Stomach smooth muscle (tissue), 2 donors: ENCODE measurements at regions not wholly inside any gene's neighbourhood (a gene's known extent, or its start where the extent isn't known, plus 50 kb on each side); places are given as distances from the start of the nearest gene placed in this dataset.

Experiments used
- H3K27ac ChIP-seq: one replicate; pipeline ENCODE4 v1.7.0; 2013; ENCODE audit warnings: mild to moderate bottlenecking, low read length, inconsistent platforms
- H3K27me3 ChIP-seq, 2 donors: one replicate each; pipeline ENCODE4 v1.7.0; 2013; ENCODE audit warnings: low read length in 2 of 2; ENCODE audit not compliant: insufficient read depth in 2 of 2, control insufficient read depth in 1 of 2
- H3K36me3 ChIP-seq, 2 donors: one replicate each; pipeline ENCODE4 v1.7.0; 2013; ENCODE audit warnings: low read length in 2 of 2; ENCODE audit not compliant: control insufficient read depth in 2 of 2, insufficient read depth in 2 of 2
- H3K4me1 ChIP-seq: one replicate; pipeline ENCODE4 v1.7.0; 2013; ENCODE audit warnings: low read length; ENCODE audit not compliant: control insufficient read depth, insufficient read depth
- H3K4me3 ChIP-seq, 2 donors: one replicate each; pipeline ENCODE4 v1.7.0; 2013; ENCODE audit warnings: low read length in 2 of 2
- H3K9ac ChIP-seq, 2 donors: one replicate each; pipeline ENCODE4 v1.7.0; 2013; ENCODE audit warnings: low read length in 2 of 2, mild to moderate bottlenecking in 1 of 2
- H3K9me3 ChIP-seq, 2 donors: one replicate each; pipeline ENCODE4 v1.7.0; 2013; ENCODE audit warnings: low read length in 2 of 2; ENCODE audit not compliant: control insufficient read depth in 2 of 2
- donor health status: healthy.
- donor health status: Pancreatic carcinoma.

- no peaks in the 10 kb centered on the region for H3K4me1 ChIP-seq
- H3K36me3 ChIP-seq = no peaks in the 10 kb centered on the region
- no peaks in the 10 kb centered on the region for H3K27me3 ChIP-seq
- H3K27ac ChIP-seq = no peak overlapping the region
- no peaks in the 10 kb centered on the region for H3K9me3 ChIP-seq
- no peak overlapping the region for H3K9ac ChIP-seq
- no peak overlapping the region for H3K4me3 ChIP-seq
Observed at GRCh38 chr3:24953060-24953771, 458.6 kb upstream of the THRB start.

DNA sequence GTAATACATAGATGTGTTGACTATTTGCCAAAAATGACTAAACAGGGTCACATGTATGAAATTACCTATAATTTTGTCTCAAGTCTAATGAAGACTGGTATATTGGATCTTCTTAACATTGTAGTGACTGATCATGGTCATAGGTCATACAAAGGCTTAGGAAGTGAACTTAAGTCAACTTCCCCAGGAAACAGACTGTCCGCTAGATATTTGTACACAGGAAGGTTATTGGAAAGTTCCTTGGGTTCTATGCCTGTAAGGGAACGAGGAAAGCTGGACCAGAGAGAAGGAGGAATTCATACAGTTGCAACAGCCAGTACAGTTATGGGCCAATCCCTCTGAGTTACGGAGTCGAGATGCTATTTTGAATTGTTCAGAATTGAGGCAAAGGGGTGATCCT lies 462.0 kb upstream of the THRB start:
- no peaks in the 10 kb centered on the region for H3K36me3 ChIP-seq
- no peak overlapping the region for H3K9ac ChIP-seq
- no peaks in the 10 kb centered on the region for H3K4me1 ChIP-seq
- no peak overlapping the region for H3K27ac ChIP-seq
- H3K4me3 ChIP-seq = no peak overlapping the region
- no peaks in the 10 kb centered on the region for H3K27me3 ChIP-seq
- H3K9me3 ChIP-seq = peaks cover 0 to 3% of the 10 kb centered on the region in 2 donors

DNA sequence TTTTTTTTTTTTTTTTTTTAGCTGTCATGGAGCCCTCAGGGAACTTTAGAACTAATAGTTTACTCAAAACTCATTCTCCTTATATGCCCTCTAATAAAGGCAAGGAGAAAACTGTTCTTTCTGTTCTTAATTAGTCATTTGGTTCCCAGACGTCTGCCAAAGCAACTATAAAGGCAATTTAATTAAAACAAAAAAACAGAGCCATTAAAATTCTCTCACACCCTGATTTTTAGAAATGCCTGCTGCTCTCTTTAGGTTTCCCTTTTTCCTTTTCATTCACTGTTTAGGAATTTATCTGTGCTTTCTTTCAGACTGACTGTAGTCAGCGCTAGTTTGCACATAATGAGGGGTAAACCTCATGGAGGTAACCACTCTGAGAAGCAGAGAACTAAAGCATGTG lies 463.6 kb upstream of the THRB start:
- H3K9ac ChIP-seq = no peak overlapping the region
- no peak overlapping the region for H3K27ac ChIP-seq
- H3K4me3 ChIP-seq = no peak overlapping the region
- H3K36me3 ChIP-seq = no peaks in the 10 kb centered on the region
- peaks cover 0 to 3% of the 10 kb centered on the region in 2 donors for H3K9me3 ChIP-seq
- H3K4me1 ChIP-seq = no peaks in the 10 kb centered on the region
- H3K27me3 ChIP-seq = no peaks in the 10 kb centered on the region

- Histone ChIP-seq H3K36me3 (no peaks in the 10 kb centered on the region), H3K9ac (no peak overlapping the region), H3K4me1 (no peaks in the 10 kb centered on the region), H3K27me3 (no peaks in the 10 kb centered on the region), H3K27ac (no peak overlapping the region), H3K9me3 (peaks cover 0 to 3% of the 10 kb centered on the region in 2 donors), H3K4me3 (no peak overlapping the region)
Observed at GRCh38 chr3:24958910-24959447, 464.3 kb upstream of the THRB start.

- Histone ChIP-seq H3K4me3 (no peak overlapping the region), H3K27ac (no peak overlapping the region), H3K9ac (no peak overlapping the region), H3K36me3 (no peaks in the 10 kb centered on the region), H3K4me1 (no peaks in the 10 kb centered on the region), H3K27me3 (no peaks in the 10 kb centered on the region), H3K9me3 (peaks cover 0 to 2% of the 10 kb centered on the region in 2 donors)
Observed at GRCh38 chr3:24963762-24964625, 464.1 kb upstream of the RARB start.

DNA sequence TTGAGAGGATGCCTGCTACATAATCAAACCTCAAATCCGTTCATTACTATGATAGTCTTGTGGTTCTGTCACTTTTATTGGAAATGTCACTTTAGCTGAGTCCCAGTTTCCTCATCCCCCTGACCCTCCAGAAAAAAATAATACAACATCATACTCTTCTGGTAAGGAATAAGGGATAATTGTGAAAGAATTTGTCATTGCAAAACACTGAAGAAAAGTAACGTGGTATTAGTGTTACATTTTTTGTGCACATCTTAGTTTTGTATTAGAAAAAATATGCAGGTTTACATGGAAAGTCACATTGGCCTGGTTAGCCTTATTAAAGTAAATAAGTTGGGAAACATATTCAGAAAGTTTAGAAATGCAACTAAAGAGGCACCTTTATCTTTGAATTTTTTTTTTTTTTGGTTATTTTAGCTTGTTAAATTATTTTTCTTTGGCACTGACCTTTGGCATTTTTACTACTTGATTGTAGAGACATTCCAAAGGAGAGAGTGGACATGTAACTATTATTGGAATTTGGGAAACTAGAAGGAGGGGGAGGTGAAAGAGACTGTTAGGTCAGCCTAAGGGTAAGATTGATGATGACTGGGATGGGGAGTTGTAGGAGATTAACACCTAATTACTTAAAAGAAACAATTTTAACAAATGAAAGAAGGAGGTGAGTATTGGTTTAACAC lies 462.2 kb upstream of the RARB start:
- H3K27ac ChIP-seq = no peak overlapping the region
- no peaks in the 10 kb centered on the region for H3K27me3 ChIP-seq
- no peak overlapping the region for H3K4me3 ChIP-seq
- H3K4me1 ChIP-seq = no peaks in the 10 kb centered on the region
- H3K36me3 ChIP-seq = no peaks in the 10 kb centered on the region
- H3K9ac ChIP-seq = no peak overlapping the region
- no peaks in the 10 kb centered on the region for H3K9me3 ChIP-seq

DNA sequence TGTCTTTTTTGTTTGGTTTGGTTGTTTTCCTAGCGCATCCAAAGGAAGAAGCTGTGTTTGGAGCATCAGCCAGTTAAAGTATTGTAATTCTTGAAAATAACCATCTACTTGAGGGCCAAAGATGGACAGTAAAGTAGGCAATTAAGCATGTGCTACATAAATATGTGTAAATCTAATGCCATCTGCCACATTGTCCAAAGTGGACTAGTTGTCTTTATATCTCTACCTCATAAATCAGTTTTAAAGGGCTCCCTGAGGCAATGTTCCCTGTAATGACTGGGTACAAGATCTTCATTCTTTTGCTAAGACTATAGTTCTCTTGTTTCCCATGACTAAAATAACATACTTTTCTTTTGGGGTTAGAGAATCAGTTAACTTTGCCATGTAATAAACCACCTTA lies 460.0 kb upstream of the RARB start:
- Histone ChIP-seq H3K9me3 (no peaks in the 10 kb centered on the region), H3K4me1 (no peaks in the 10 kb centered on the region), H3K9ac (no peak overlapping the region), H3K36me3 (no peaks in the 10 kb centered on the region), H3K27me3 (no peaks in the 10 kb centered on the region), H3K27ac (no peak overlapping the region), H3K4me3 (no peak overlapping the region)

DNA sequence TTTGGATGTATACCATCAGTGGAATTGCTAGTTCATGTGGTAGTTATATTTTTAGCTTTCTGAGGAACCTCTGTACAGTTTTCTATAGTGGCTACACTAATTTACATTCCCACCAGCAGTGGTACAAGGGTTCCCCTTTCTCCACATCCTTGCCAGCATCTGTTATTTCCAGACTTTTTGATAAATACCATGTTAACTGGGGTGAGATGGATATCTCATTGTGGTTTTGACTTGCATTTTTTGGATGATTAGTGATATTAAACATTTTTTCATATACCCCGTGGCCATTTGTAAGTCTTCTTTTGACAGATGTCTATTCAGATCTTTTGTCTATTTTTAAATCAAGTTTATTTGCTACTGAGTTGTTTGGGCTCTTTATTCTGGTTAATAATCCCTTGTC lies 455.6 kb upstream of the RARB start:
- Histone ChIP-seq H3K36me3 (no peaks in the 10 kb centered on the region), H3K4me1 (no peaks in the 10 kb centered on the region), H3K9me3 (no peaks in the 10 kb centered on the region), H3K4me3 (no peak overlapping the region), H3K27me3 (no peaks in the 10 kb centered on the region), H3K27ac (no peak overlapping the region), H3K9ac (no peak overlapping the region)

- Histone ChIP-seq H3K36me3 (no peaks in the 10 kb centered on the region), H3K4me1 (peaks cover 3% of the 10 kb centered on the region), H3K9ac (no peak overlapping the region), H3K4me3 (no peak overlapping the region), H3K27me3 (no peaks in the 10 kb centered on the region), H3K9me3 (no peaks in the 10 kb centered on the region), H3K27ac (no peak overlapping the region)
Observed at GRCh38 chr3:24981309-24981708, 446.8 kb upstream of the RARB start.

- no peaks in the 10 kb centered on the region for H3K27me3 ChIP-seq
- peaks cover 3% of the 10 kb centered on the region for H3K4me1 ChIP-seq
- H3K27ac ChIP-seq = no peak overlapping the region
- H3K36me3 ChIP-seq = no peaks in the 10 kb centered on the region
- H3K9me3 ChIP-seq = no peaks in the 10 kb centered on the region
- no peak overlapping the region for H3K9ac ChIP-seq
- no peak overlapping the region for H3K4me3 ChIP-seq
Observed at GRCh38 chr3:24981924-24982323, 446.1 kb upstream of the RARB start.
